ENCODE measurements at regions not wholly inside any gene's neighbourhood (a gene's known extent, or its start where the extent isn't known, plus 50 kb on each side); places are given as distances from the start of the nearest gene placed in this dataset.

DNA sequence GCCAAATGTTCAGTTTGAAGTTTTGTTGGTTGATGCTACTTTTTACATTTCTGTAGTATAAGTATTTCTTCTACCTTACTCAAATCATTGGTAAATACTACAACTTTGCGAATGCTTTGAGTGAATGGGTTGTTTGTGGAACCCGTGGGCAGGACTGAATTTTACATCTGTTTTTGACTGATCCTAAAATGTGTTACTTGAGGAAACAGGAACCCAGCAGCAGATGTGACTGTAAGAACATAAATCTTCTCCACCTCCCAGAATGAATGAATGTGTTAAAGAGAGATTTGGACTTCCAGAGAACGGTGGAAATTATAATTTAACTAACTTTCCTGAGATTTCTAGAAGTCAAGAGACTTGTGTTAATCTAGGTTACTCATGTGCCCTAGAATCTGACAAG is 728.5 kb upstream of the MARCKS start:
- Histone ChIP-seq H3K9me3 (no peaks in the 10 kb centered on the region), H3K4me1 (no peaks in the 10 kb centered on the region), H3K4me3 (no peak overlapping the region), H3K4me2 (no peak overlapping the region), H3K27ac (no peak overlapping the region)
- TF ChIP-seq KDM1A (IDR thresholded peaks at IDR 0.05; ENCODE audit: low read depth) (no peak), CEBPB (IDR thresholded peaks at IDR 0.05) (no peak), FOSB (CRISPR knock-in tag; IDR thresholded peaks at IDR 0.05) (no peak), ZC3H11A (IDR thresholded peaks at IDR 0.05) (no peak), RAD21 (conservative IDR thresholded peaks at IDR 0.05 in 1 of 2, IDR thresholded peaks at IDR 0.05 in 1 of 2) (no peak), HOXB5 (CRISPR knock-in tag; IDR thresholded peaks at IDR 0.05) (no peak), HOXB13 (CRISPR knock-in tag; IDR thresholded peaks at IDR 0.05; ENCODE audit: low read depth) (no peak), RNF2 (IDR thresholded peaks at IDR 0.05; ENCODE audit: borderline replicate concordance, low read depth) (no peak), MAZ (IDR thresholded peaks at IDR 0.05; ENCODE audit: borderline replicate concordance, low read depth, low read length) (no peak), JUN (IDR thresholded peaks at IDR 0.05) (no peak), CBX2 (IDR thresholded peaks at IDR 0.05; ENCODE audit: borderline replicate concordance, low read depth) (no peak), RFX5 (IDR thresholded peaks at IDR 0.05) (no peak), CBX8 (IDR thresholded peaks at IDR 0.05) (no peak)
- TF ChIP-seq, protein P1, sequence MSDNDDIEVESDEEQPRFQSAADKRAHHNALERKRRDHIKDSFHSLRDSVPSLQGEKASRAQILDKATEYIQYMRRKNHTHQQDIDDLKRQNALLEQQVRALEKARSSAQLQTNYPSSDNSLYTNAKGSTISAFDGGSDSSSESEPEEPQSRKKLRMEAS (IDR thresholded peaks at IDR 0.05): no peak
- TF ChIP-seq, protein P2, sequence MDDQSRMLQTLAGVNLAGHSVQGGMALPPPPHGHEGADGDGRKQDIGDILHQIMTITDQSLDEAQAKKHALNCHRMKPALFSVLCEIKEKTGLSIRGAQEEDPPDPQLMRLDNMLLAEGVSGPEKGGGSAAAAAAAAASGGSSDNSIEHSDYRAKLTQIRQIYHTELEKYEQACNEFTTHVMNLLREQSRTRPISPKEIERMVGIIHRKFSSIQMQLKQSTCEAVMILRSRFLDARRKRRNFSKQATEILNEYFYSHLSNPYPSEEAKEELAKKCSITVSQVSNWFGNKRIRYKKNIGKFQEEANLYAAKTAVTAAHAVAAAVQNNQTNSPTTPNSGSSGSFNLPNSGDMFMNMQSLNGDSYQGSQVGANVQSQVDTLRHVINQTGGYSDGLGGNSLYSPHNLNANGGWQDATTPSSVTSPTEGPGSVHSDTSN (IDR thresholded peaks at IDR 0.05): no peak
- TF ChIP-seq, protein P3, sequence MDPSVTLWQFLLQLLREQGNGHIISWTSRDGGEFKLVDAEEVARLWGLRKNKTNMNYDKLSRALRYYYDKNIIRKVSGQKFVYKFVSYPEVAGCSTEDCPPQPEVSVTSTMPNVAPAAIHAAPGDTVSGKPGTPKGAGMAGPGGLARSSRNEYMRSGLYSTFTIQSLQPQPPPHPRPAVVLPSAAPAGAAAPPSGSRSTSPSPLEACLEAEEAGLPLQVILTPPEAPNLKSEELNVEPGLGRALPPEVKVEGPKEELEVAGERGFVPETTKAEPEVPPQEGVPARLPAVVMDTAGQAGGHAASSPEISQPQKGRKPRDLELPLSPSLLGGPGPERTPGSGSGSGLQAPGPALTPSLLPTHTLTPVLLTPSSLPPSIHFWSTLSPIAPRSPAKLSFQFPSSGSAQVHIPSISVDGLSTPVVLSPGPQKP (IDR thresholded peaks at IDR 0.05; ENCODE audit: low read depth, low read length): no peak
- TF ChIP-seq, protein P4, sequence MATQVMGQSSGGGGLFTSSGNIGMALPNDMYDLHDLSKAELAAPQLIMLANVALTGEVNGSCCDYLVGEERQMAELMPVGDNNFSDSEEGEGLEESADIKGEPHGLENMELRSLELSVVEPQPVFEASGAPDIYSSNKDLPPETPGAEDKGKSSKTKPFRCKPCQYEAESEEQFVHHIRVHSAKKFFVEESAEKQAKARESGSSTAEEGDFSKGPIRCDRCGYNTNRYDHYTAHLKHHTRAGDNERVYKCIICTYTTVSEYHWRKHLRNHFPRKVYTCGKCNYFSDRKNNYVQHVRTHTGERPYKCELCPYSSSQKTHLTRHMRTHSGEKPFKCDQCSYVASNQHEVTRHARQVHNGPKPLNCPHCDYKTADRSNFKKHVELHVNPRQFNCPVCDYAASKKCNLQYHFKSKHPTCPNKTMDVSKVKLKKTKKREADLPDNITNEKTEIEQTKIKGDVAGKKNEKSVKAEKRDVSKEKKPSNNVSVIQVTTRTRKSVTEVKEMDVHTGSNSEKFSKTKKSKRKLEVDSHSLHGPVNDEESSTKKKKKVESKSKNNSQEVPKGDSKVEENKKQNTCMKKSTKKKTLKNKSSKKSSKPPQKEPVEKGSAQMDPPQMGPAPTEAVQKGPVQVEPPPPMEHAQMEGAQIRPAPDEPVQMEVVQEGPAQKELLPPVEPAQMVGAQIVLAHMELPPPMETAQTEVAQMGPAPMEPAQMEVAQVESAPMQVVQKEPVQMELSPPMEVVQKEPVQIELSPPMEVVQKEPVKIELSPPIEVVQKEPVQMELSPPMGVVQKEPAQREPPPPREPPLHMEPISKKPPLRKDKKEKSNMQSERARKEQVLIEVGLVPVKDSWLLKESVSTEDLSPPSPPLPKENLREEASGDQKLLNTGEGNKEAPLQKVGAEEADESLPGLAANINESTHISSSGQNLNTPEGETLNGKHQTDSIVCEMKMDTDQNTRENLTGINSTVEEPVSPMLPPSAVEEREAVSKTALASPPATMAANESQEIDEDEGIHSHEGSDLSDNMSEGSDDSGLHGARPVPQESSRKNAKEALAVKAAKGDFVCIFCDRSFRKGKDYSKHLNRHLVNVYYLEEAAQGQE (IDR thresholded peaks at IDR 0.05): no peak
- TF ChIP-seq, protein P5, sequence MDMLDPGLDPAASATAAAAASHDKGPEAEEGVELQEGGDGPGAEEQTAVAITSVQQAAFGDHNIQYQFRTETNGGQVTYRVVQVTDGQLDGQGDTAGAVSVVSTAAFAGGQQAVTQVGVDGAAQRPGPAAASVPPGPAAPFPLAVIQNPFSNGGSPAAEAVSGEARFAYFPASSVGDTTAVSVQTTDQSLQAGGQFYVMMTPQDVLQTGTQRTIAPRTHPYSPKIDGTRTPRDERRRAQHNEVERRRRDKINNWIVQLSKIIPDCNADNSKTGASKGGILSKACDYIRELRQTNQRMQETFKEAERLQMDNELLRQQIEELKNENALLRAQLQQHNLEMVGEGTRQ (IDR thresholded peaks at IDR 0.05): no peak
- CTCF ChIA-PET: no interaction called here
- no peak for ATAC-seq
- POLR2A ChIA-PET: no interaction called here
- 80% methylated on average over 3 of the region's 3 CpGs for WGBS (ENCODE audit: missing lambda C conversion rate)
- FAIRE-seq: no peak
- DNase-seq (ENCODE audit: low read depth in 1 of 2, low spot score in 1 of 2): no peak

DNA sequence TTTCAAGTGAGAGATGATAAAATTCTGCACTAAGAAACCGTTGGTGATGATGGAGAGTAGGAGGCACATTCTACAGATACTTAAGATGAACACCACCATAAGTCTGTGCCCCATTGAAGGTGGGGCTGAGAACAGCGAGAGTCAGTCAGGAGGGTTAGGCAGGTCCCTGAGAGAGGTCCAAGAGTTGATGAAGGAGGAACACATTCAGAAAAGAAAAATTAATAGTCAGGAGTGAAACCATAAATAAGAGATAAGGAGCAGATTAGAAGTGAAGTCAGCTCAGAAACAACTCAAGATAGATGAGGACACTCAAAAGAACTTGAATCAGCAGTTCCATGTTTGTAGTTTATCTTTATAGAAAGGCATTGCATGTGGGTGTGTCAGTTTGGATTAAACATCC is 727.2 kb upstream of the MARCKS start:
- no peak overlapping the region for H3K4me3 ChIP-seq
- no peaks in the 10 kb centered on the region for H3K9me3 ChIP-seq
- CTCF ChIA-PET: no interaction called here
- no peak for TF ChIP-seq FOXS1 (CRISPR knock-in tag; IDR thresholded peaks at IDR 0.05)
- TF ChIP-seq CHD4 (IDR thresholded peaks at IDR 0.05; ENCODE audit: borderline replicate concordance): no peak
- TF ChIP-seq NFE2L2 (conservative IDR thresholded peaks at IDR 0.05; ENCODE audit: low read length): no peak
- TF ChIP-seq RFX5 (IDR thresholded peaks at IDR 0.05): no peak
- TF ChIP-seq, protein P6, sequence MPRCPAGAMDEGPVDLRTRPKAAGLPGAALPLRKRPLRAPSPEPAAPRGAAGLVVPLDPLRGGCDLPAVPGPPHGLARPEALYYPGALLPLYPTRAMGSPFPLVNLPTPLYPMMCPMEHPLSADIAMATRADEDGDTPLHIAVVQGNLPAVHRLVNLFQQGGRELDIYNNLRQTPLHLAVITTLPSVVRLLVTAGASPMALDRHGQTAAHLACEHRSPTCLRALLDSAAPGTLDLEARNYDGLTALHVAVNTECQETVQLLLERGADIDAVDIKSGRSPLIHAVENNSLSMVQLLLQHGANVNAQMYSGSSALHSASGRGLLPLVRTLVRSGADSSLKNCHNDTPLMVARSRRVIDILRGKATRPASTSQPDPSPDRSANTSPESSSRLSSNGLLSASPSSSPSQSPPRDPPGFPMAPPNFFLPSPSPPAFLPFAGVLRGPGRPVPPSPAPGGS (IDR thresholded peaks at IDR 0.05): no peak
- TF ChIP-seq, protein P2 (IDR thresholded peaks at IDR 0.05): no peak
- no peak for TF ChIP-seq POLR2A (IDR thresholded peaks at IDR 0.05; ENCODE audit: low read length)
- no peak for TF ChIP-seq EHMT2 (IDR thresholded peaks at IDR 0.05; ENCODE audit: low read depth)
- TF ChIP-seq JUNB (IDR thresholded peaks at IDR 0.05): no peak
- ATAC-seq (no peak), DNase-seq (ENCODE audit: low read depth in 1 of 2, low spot score in 1 of 2) (no peak), FAIRE-seq (no peak)
- WGBS (ENCODE audit: missing lambda C conversion rate): 10% methylated on average over 2 of the region's 2 CpGs
- POLR2A ChIA-PET: no interaction called here
- H3K4me2 ChIP-seq: no peak overlapping the region
- no peak overlapping the region for H3K27ac ChIP-seq
- no peaks in the 10 kb centered on the region for H3K4me1 ChIP-seq

All from A549 (cell line).